CD1c-positive myeloid dendritic cell (primary cell): ENCODE measurements at regions not wholly inside any gene's neighbourhood (a gene's known extent, or its start where the extent isn't known, plus 50 kb on each side); places are given as distances from the start of the nearest gene placed in this dataset.
"Not testable (repeated sequence)": the region's sequence is repeated elsewhere in the genome, so short reads cannot be mapped to it uniquely, and the experiment has no call there.

ENCODE experiments used
- DNase-seq: peaks from one replicate; pipeline ENCODE4 v3.0.0-alpha.2; 2016; ENCODE audit errors: extremely low spot score

DNA sequence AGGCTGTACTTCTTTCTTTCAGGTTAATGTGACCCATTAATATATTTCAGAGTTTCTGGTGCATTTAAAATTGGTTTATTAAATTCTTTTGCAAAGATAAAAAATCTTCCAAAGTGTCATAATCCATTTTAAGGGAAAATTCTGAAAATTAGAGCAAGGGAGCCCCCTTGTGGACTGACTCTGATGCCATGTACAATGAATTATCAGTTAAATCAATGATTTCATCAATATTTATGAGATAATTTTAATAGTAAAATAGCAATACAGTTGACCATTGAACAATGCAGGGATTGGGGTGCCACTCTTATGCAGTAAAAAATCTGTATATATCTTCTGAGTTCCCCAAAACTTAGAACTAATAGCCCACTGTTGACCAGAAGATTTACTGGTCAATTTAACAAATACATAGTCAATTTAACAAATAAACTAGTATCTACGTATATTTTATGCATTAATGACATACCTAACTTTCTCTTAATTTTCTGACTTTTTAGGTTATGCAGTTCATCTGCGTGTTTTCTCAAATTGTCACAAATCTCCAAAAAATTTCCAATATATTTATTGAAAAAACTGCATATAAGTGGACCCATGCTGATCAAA is 479.1 kb upstream of the MIR17HG start:
- DNase-seq: peak; percentile 43

DNA sequence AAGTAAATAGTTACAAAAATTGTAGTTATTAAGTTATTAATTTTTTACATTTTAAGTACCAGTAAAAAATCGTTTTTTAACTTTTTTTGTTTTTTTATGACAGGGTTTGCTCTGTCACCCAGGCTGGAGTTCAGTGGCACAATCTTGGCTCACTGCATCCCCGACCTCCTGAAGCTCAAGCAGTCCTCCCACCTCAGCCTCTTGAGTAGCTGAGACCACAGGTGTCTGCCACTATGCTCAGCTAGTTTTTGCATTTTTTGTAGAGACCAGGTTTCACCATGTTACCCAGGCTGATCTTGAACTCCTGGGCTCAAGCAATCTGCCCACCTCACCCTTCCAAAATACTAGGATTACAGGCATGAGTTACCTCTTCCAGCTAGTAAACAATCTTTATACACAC is 477.9 kb upstream of the MIR17HG start:
- DNase-seq: no peak

- DNase-seq: no peak
Measured at GRCh38 chr13:90872491-90873025, 474.9 kb upstream of the MIR17HG start.

- DNase-seq: no peak
Measured at GRCh38 chr13:90880790-90881189, 466.7 kb upstream of the MIR17HG start.

DNA sequence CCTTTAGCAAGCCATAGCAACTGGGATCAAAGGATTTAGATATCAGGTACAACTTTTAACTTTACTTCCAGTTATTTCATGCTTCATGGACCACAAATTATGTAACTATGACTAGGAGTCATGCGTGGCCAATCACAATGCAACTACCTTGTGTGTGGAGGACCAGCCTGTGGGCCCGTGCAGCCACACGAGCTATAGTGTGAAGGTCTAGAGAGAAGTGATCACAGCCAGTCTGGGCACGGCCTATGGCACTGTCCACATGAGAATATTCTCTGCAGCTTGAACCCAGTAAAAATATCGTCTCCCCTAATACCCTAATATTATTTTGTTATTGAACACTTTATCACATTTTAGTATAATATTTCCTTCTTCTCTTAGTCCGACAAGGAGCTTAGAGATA is 464.9 kb upstream of the MIR17HG start:
- no peak for DNase-seq

- DNase-seq: no peak
Measured at GRCh38 chr13:90883592-90883991, 463.9 kb upstream of the MIR17HG start.

DNA sequence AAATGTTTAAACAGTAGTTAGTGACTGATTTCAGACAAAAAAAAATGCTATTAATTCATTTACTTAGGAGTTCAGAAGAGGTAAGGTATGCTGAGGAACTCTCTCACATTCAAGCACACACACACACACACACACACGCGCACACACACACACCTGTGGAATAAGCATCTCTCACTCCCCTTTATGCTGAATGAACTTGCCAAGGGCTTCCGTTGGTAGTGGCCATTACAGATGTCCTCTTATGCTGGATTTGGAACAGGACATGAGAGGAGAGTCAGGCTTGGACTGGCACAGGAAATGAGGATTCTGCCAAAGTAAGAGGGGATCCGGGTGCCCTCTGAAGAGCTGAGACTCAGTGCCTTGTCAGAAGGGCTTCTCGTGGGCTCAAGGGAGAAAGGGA is 463.4 kb upstream of the MIR17HG start:
- no peak for DNase-seq

DNA sequence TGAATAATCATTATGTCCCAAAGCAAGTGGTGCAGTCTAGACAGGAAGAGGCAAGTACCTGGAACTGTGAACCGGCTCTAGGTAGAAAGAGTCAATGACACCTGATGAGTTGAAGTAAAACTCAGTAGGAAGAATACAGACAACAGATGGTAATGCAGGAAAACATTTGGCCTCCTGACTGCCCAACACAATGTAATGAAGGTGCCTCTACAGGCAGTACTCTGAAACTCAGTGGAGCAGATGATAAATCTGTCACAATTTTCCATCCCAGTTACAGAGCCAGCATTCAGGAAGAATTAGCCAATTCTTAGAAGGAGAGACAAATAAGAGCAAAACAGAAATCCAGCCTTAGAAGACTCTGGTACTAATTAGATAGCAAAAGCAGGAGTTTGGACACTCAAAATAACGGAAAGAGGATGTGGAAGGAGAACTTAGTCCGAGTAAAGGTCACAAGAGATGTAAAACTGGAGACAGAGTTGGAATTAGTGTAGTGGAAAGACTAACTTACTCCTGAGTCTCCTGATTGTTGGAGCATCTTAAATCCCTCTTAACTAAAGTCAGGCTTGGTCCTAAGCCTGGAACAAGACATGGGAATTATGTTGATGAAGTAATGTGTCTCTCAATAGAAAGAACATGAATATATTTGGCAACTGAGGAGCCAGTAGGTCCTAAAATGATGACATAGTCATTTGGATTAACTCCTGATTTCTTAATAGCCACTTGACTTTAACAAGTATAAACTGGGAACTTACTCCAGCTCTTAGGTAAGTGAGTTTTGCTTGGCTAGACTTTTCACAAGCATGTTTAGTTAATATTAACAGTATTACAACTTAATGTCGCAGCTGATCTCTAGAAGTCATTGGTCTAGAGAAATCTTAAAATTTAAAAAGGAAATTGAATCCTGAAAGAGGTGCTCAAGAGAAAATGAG is 457.3 kb upstream of the MIR17HG start:
- no peak for DNase-seq

GRCh38 chr13:90891329-90891728 is 456.2 kb upstream of the MIR17HG start:
- DNase-seq: no peak

DNA sequence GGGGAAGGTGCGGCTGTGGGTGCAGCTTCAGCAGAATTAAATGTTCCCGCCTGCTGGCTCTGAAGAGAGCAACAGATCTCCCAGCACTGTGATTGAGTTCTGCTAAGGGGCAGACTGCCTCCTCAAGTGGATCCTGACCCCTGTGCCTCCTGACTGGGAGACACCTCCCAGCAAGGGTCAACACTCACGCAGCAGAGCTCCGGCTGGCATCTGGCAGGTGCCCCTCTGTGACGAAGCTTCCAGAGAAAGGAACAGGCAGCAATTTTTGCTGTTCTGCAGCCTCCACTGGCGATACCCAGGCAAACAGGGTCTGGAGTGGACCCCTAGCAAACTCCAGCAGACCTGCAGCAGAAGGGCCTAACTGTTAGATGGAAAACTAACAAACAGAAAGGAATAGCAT is 454.3 kb upstream of the MIR17HG start:
- DNase-seq: not testable (repeated sequence)

DNA sequence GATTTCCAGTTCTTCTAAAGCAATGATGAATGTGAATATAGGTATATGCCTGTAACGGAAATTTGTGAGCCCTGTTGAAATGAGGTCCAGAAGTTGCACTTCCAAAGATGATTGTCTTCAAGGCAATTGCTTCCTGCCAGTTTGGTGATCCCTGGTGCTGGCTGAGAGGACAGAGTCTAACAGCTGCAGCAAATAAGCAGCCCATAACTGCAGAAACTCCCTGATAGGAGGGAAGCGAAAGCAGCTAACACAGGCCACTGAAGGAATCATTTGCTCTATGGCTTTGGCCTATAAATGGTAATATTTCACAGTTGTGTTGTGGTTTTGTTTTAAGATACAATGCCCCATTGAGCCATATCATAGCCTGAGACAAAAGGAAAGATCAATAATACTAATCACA is 451.5 kb upstream of the MIR17HG start:
- no peak for DNase-seq

GRCh38 chr13:90898811-90899210 is 448.7 kb upstream of the MIR17HG start:
- no peak for DNase-seq

DNA sequence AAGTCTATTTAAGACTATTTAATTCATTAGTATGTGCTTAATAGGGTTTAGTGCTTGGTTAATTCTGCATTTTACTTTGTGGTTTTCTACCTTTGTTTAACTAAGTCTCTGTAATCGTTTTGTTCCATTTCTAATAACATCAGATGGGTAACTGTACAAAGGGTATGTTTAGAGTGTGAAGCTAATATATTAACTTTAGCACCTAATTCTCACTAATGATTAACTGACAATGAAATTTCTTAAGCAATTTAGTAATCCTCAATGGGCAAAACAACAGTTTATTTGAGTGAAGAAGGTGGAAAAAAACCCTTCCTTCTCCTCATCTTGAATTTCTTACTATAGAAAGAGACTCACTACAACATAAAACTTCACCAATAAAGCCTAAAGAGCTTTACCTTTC is 448.1 kb upstream of the MIR17HG start:
- DNase-seq: no peak

DNA sequence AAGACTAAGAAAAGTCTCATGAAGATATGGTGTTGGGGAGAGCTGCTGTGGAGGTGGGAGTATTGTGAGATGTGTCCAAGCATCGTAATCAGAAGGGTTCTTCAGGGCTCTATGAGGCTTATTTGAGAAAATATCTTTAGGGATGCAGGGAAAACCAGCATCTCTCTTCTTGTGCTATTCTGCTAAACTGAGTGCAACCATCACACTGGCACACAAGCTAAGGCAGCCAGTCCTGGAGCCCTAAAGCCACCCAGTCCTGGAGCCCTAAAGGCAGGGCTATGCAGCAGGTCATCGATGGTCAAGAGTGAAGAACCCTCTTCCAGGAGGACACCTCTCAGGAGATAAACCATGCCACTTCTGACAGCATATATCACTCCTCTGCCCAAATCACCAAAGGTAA is 445.2 kb upstream of the MIR17HG start:
- DNase-seq: no peak

DNA sequence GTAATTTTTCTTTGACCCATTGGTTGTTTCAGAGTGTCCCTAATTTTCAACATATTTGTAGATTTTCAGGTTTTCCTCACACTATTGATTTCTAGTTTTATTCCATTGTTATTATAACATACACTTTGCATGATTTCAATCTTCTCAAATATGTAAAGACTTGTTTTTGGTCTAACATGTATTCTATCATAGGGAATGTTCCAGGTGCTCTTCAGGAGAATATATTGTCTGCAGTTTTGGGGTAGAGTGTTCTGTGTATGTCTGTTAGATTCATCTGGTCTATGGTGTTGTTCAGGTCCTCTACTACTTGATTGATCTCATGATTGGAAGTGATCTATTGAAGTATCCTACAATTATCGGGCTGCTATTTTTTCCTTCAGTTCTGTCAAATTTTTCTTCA is 440.9 kb upstream of the MIR17HG start:
- no peak for DNase-seq

DNA sequence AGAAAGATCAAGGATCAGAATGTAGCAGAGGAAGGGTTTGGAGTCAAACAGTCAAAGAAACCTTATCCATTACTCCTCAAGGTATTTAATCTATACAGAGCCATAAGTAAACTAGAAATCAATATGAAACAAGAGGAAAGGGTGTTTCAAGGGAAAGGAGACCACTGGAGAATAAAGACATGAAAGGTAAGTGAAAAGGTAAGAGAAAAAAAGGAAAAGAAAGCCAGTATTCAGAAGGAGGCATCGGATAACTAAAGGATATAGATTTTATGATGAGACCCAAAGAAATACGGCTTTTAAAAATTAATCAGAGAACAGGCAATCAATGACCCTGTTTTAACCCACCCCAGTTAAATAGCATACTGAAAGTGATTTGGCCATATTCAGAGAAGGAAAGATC is 438.7 kb upstream of the MIR17HG start:
- no peak for DNase-seq

DNA sequence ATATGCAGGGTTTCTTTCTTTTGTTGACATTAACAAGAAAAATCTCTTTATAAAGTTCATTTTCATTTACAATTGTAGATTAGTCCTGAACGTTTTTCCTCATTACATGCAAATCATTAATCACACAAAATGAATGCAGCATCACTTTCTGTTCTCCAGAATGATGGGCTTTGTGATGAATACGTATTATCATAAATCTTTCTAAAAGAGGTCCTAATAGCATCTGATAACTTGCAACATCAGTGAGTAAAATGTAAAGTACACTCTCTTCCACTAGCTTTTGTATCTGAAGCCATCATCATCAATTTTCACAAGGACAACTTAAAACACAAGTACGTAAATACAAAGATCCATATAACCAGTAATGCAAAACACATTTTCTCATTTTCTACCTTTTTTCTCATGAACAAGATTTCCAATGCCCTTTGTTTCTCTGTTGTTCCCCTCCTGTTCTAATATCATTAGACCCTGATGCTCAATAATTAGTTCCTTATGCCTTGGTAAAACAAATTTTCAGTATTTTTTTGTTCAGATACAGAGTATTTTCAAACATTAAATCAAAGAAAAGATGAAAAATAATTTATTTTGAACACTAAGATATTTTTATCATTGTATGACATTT is 437.4 kb upstream of the MIR17HG start:
- DNase-seq: no peak

DNA sequence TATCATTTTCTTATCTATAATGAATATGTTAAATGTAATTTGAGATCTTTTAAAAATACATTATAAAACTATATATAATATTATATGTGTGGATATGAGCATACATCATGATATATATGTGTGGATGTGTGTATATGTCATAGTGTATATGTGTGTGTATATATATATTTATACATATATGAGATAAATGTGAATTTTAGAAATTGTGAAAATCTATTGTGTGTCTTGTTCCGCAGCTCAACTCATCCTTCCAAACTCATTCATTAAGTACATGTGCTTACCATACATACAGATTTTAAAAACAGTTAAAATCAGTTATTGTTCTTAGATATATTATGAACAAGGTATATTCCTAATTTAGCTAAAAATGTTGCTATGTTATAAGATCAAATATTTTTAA is 435.2 kb upstream of the MIR17HG start:
- no peak for DNase-seq

- no peak for DNase-seq
Measured at GRCh38 chr13:90918536-90918935, 429.0 kb upstream of the MIR17HG start.

- no peak for DNase-seq
Measured at GRCh38 chr13:90919153-90919552, 428.3 kb upstream of the MIR17HG start.

GRCh38 chr13:90926459-90926858 is 421.0 kb upstream of the MIR17HG start:
- no peak for DNase-seq

DNA sequence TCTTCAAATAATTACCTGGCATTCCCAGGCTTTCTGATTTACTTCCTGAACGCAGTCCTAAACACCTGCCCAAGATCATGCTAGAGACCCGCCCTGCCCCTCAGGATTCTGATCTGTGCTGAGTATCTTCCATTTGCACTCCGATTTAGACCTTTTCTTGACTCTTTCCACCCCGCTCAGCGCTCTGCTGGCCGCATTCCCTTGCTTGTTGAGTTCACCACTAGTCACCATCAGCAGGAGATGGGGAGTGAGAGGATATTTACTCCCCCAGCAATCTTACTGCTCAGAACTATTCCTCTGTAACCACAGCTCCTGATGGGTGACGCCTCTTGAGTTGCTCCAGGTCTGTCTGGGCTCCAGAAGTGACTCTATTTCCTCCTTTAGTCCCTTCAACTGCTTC is 419.4 kb upstream of the MIR17HG start:
- DNase-seq: no peak
